Adipocyte (in vitro differentiated cells): ENCODE measurements at regions not wholly inside any gene's neighbourhood (a gene's known extent, or its start where the extent isn't known, plus 50 kb on each side); places are given as distances from the start of the nearest gene placed in this dataset.
A peak's percentile ranks its signal among the peaks of the same experiment; 100 is the strongest.

Experiments
- DNase-seq: peaks from one replicate; pipeline ENCODE4 v3.0.0-alpha.2; 2015; ENCODE audit warnings: low read depth
- H3K27me3 ChIP-seq: replicated peaks from 2 replicates; pipeline ENCODE4 v1.7.0; 2013; ENCODE audit warnings: mild to moderate bottlenecking, low read length, moderate library complexity; ENCODE audit not compliant: control insufficient read depth, insufficient read depth
- H3K36me3 ChIP-seq: 2 replicates; pipeline ENCODE4 v1.7.0; 2013; ENCODE audit warnings: low read length, mild to moderate bottlenecking, moderate library complexity; ENCODE audit not compliant: control insufficient read depth, insufficient read depth, severe bottlenecking
- H3K4me1 ChIP-seq: 2 replicates; pipeline ENCODE4 v1.7.0; 2013; ENCODE audit warnings: mild to moderate bottlenecking, low read length, moderate library complexity; ENCODE audit not compliant: control insufficient read depth, insufficient read depth
- H3K4me3 ChIP-seq: 2 replicates; pipeline ENCODE4 v1.7.0; 2013; ENCODE audit warnings: mild to moderate bottlenecking, low read length, moderate library complexity
- H3K9ac ChIP-seq: 2 replicates; pipeline ENCODE4 v1.7.0; 2013; ENCODE audit warnings: mild to moderate bottlenecking, low read length, moderate library complexity
- H3K9me3 ChIP-seq: 2 replicates; pipeline ENCODE4 v1.7.0; 2013; ENCODE audit warnings: mild to moderate bottlenecking, low read length, moderate library complexity; ENCODE audit not compliant: control insufficient read depth

DNA sequence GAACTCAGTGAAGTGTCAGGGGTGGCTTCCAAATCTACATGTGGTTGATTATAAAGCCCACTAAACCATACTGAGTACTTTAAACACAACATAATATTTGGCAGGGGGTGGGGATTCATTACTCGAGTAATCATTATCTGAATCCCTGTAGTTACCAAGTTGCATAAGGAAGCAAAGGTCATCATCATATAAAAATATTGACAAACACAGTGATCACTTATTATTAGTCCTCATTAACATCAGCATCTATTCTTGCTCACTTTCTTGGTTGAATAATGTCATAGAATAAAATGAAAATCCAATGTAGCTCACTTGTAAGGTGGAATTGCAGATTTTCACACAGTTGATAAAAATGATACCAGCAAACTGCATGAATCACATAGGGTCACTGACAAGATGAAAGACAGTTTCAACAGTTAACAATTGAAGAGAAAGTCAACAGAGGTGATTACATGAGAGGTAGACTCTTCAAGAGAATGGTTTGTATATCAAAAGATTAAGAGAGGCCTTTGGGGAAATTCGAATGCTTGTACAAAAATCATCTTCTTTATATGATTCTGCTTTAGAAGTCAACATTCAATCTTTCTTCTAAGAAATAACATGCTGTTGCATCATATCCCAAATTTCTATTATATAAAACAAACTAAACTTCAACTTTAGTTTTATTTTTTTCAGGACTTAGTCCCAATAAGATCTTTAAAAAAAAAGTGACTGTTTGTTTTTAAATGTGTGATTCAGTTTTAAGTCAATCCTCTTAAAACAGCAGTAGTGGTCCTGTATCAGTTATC is 185.5 kb upstream of the KLF14 start:
- no peak overlapping the region for H3K9ac ChIP-seq
- no peak for DNase-seq
- H3K4me1 ChIP-seq, result peaks cover 87% of the 10 kb centered on the region
- H3K27me3 ChIP-seq, result no peaks in the 10 kb centered on the region
- H3K36me3 ChIP-seq, result peaks cover 35% of the 10 kb centered on the region
- H3K4me3 ChIP-seq, result no peak overlapping the region
- H3K9me3 ChIP-seq, result no peaks in the 10 kb centered on the region

DNA sequence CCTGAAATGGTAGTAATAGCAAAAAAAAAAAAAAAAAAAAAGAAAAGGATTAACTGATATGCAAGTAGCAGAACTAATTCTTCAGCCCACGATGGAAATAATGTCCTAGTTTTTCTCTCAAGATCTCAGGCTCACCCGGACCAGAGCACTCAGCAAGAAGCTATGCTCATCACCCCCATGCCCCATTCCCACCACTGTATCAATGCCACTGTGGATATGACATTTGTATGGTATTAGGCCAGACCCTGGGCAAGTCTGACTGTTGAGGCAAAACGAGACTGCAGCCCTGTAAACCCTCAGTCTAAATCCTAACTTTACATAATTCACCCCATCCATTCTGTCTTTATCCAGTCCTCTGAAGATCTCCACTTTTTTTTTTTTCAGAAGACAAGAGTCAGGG is 186.1 kb upstream of the KLF14 start:
- no peak overlapping the region for H3K9ac ChIP-seq
- H3K4me3 ChIP-seq, result no peak overlapping the region
- peaks cover 81% of the 10 kb centered on the region for H3K4me1 ChIP-seq
- H3K9me3 ChIP-seq, result no peaks in the 10 kb centered on the region
- DNase-seq, result no peak
- H3K27me3 ChIP-seq, result no peaks in the 10 kb centered on the region
- H3K36me3 ChIP-seq, result peaks cover 37% of the 10 kb centered on the region

DNA sequence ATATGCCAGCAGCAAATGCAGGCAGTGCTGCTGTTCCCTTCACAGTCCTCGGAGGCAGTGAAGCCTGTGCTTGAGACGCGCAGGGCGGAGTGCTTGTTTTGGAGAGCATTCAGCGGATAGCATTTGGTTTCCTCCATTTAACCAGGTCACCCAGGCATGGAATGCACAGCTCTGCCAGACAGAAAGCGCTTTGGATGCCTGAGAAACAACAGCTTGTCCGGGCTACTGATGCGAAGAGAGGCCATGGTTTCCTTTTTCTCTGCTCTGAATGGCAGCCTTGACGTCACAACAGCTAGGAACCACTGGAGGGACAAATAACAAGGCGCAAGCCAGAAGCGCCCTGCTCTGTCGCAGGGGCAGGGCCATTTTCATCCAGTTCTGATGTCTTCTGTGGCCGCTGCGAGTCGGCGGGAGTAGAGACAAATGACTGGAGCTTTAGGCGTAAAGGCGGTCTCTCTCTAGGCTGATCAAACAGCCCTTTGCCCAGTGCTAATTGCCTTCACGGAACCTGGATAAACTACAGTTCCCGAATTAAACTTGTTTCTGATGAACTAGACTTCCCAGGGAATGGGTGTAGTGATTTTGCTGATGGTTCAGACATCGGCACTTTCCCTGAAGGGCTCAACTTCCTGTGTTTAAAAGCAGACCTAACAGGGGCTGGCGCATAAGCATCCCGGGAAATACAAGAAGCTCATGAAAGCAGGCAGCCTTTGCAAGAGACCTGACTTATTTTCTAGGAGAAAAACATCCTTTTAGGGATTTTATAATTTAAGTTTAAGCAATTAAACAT is 187.6 kb upstream of the KLF14 start:
- Histone ChIP-seq H3K4me1 (peaks cover 66% of the 10 kb centered on the region), H3K4me3 (peak overlapping the region; percentile 12), H3K27me3 (no peaks in the 10 kb centered on the region), H3K9me3 (no peaks in the 10 kb centered on the region), H3K9ac (peak overlapping the region; percentile 43), H3K36me3 (peaks cover 41% of the 10 kb centered on the region)
- peak; percentile 96 for DNase-seq

DNA sequence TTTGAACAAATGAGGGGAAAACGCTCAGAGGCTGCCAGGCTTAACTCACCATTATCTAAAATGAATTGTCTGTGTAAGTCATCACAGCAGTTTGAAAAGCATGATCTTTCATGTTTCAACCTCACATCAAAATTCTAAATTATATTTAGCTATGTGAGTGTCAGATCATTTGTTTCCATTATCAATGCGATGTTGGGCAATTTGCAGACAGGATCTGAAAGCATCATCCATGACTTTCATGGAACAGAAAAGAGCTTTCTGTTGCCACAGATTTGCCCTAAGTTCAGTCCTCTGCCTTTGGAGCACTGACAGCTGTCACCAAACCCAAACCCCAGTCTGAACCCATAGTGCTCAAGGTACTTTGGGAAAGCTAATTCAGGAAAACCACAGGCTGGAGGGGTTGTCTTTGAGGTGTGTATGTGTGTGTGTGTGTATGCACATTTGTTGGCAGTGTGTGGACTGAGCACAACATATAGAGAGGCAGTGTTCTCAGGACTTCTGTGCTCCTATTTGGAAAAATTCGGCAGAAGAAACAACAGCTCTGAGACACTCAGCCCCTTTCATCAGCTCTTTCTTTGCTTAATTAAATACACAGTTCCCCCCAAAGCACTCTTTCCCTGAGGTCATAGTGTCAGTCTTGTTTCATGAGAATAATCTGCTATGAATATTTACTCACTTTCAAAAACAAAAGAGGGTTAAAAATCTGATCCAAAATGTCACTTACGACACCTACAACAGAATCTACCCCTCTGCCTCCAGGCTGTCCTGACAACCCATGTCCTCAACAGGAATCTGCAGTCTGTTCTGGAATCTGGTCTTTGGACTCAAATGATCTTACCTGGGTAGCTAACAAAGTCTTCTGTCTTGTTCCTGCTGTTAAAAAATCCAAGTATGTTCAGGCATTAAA is 188.5 kb upstream of the KLF14 start:
- Histone ChIP-seq H3K9me3 (no peaks in the 10 kb centered on the region), H3K4me3 (no peak overlapping the region), H3K4me1 (peaks cover 58% of the 10 kb centered on the region), H3K27me3 (no peaks in the 10 kb centered on the region), H3K36me3 (peaks cover 47% of the 10 kb centered on the region), H3K9ac (no peak overlapping the region)
- no peak for DNase-seq

DNA sequence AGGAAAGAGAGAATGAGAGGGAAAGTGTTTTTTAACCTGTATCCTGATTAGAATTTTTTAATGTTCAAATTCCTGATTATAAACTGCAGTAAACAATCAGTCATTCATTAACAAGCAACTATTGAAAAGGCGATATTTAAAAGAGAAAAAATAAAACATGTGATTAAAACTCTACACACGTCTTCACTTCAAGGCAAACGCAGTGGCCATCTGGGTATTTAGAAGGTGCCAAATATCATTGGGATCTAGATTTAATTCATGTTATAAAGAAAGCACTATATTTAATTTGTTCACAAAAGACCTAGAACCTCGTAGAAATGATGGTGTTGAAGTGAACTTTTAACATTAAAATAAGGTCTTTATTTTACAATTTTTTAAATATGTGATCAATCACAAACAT is 189.4 kb upstream of the KLF14 start:
- Histone ChIP-seq H3K9ac (no peak overlapping the region), H3K4me3 (no peak overlapping the region), H3K9me3 (no peaks in the 10 kb centered on the region), H3K4me1 (peaks cover 51% of the 10 kb centered on the region), H3K27me3 (no peaks in the 10 kb centered on the region), H3K36me3 (peaks cover 47% of the 10 kb centered on the region)
- no peak for DNase-seq

DNA sequence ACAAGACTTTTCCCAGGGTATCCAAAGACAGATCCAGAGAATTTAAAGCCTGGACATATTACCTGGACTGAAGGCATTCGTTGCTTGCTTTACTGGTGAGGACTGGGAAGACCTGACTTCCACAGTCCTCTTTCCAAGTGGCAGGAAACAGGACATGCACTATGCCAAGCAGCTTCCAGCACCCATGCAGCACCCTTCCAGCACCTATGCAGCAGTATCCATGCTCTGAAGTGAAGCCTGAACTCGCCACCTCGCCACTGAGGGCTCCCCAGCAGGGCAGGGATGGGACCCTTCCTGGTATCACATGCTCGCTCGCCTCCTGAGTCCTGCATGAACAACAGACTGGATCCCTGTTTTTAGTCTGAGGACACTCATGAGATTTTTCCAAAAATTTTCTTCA is 189.9 kb upstream of the KLF14 start:
- Histone ChIP-seq H3K27me3 (no peaks in the 10 kb centered on the region), H3K4me1 (peaks cover 46% of the 10 kb centered on the region), H3K36me3 (peaks cover 42% of the 10 kb centered on the region), H3K9ac (peak overlapping the region; percentile 13), H3K9me3 (no peaks in the 10 kb centered on the region), H3K4me3 (no peak overlapping the region)
- no peak for DNase-seq

DNA sequence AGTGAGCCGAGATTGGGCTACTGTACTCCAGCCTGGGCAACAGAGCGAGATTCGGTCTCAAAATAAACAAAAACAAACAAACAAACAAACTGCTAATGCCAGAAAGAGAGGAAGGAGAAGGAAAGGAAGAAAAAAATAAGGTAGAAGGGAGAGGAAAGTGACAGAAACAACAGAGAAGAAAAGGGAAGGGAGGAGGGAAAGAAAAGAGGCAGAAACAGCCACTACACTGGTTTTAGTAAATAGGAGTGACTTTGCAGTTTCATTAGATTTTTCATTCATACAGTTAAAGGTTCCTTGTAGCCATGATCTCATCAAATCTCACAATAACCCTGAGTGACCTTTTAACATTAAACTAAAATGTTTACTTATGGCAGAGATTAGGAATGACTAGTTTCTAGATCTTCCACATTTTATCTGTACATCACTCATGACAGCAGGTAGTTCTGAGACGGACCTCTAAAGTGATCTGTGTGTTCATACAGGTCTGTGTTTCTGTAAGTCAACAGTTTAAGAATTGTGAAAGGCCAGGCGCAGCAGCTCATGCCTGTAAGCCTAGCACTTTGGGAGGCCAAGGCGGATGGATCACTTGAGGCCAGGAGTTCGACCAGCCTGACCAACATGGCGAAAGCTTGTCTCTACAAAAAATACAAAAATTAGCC is 191.3 kb upstream of the KLF14 start:
- Histone ChIP-seq H3K9ac (no peak overlapping the region), H3K36me3 (peaks cover 41% of the 10 kb centered on the region), H3K9me3 (no peaks in the 10 kb centered on the region), H3K4me1 (peaks cover 34% of the 10 kb centered on the region), H3K4me3 (no peak overlapping the region), H3K27me3 (no peaks in the 10 kb centered on the region)
- no peak for DNase-seq

DNA sequence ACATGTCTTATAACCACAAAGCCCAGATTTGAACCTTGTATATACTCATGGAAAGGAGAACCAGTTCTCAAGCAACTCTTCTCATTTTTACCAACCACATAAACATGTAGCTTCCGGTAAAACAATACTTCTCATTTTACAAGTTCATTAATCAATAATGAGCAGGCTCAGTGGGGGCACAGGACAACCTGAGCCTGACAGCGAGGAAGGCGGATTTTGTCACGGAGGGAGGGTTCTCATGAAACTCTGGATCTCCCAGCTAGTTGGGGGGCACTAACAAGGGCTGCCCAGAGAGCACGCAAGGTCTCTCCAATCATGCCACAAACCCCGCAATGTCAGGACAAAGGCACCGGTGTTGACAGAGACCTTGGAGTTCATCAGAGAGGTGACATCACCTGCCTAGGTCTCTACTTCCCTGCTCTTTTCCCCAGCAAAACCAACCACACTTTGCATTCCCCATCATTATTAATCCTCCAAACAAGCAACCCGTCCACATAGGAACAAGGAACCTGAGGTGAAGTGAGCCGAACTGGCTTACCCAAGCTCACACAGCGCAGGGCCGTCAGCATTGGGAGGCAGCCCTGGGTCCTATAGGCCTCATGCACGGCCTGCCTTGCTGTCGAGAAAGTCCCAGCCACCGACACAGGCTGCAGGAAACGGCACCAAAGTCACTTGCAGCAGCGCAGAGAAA is 192.1 kb upstream of the KLF14 start:
- H3K9me3 ChIP-seq, result no peaks in the 10 kb centered on the region
- H3K9ac ChIP-seq, result no peak overlapping the region
- no peak for DNase-seq

DNA sequence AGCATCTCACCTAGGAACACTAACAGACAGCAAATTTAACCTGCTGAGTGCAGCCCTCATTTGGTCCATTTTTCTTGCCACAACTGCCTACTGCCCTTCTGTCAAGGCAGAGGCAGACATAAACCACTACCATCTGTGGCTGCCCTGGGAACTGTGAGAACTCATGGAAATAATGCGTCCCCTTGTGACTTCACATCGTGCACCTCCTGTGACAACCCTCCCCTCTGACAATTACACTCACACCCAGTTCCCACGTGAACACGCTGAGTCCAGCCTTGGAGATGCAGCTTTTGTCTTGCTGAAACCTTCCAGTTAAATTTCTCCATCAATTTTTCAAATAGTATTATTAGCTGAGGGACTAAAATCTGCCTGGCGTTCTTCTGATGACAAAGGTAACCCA is 193.1 kb upstream of the KLF14 start:
- H3K27me3 ChIP-seq, result no peaks in the 10 kb centered on the region
- H3K36me3 ChIP-seq, result peaks cover 40% of the 10 kb centered on the region
- no peaks in the 10 kb centered on the region for H3K9me3 ChIP-seq
- H3K4me1 ChIP-seq, result peaks cover 24% of the 10 kb centered on the region
- no peak for DNase-seq
- H3K4me3 ChIP-seq, result no peak overlapping the region
- no peak overlapping the region for H3K9ac ChIP-seq

More for the DNA sequence above, 192.1 kb upstream of the KLF14 start:
- Histone ChIP-seq H3K4me3 (no peak overlapping the region), H3K4me1 (peaks cover 30% of the 10 kb centered on the region), H3K27me3 (no peaks in the 10 kb centered on the region), H3K36me3 (peaks cover 41% of the 10 kb centered on the region)

DNA sequence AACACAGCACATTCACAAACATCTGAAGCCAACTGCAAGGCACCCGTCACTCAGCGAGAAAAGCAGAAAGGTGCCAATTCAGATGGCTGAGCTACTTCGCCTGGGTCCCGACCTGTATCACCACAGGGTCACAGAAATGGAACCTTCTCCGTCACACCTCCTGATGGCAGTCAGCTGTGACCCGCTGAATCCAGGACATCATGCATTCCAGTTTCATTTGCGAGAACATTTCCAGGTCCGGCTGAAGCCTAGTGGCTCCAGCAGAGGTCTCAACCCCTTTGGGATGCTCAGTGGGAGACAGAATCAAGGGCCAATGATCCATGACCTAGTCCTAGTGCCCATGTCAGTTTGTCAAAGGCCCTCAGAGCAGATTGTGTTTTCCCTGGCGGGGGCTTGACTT is 193.6 kb upstream of the KLF14 start:
- no peak for DNase-seq
- peaks cover 19% of the 10 kb centered on the region for H3K4me1 ChIP-seq
- H3K4me3 ChIP-seq, result no peak overlapping the region
- H3K9ac ChIP-seq, result no peak overlapping the region
- H3K9me3 ChIP-seq, result no peaks in the 10 kb centered on the region
- H3K36me3 ChIP-seq, result peaks cover 36% of the 10 kb centered on the region
- H3K27me3 ChIP-seq, result no peaks in the 10 kb centered on the region
